WTC11 (cell line): ENCODE measurements at regions not wholly inside any gene's neighbourhood (a gene's known extent, or its start where the extent isn't known, plus 50 kb on each side); places are given as distances from the start of the nearest gene placed in this dataset.

Source experiments
- ATAC-seq: fragments of 200-7000 bp; cut with Tn5 transposase; 2 replicates; pipeline ENCODE4 v1.10.0; 2021; ENCODE audit warnings: mild to moderate bottlenecking, moderate library complexity
- CTCF ChIA-PET: fragments of 300-600 bp; sonication (Branson Sonifier 250); formaldehyde crosslinking; loops from one replicate; lab custom pipeline; 2021; ENCODE audit warnings: antibody characterized with exemption; lab: Charles Lee
- POLR2A ChIA-PET: fragments of 350-600 bp; sonication (Branson Sonifier 250); formaldehyde crosslinking; loops from one replicate; lab custom pipeline; 2021; ENCODE audit warnings: antibody characterized with exemption; lab: Charles Lee
- DNase-seq: peaks from one replicate; pipeline ENCODE4 v3.0.0; 2021; ENCODE audit warnings: low spot score
- H3K27ac Mint-ChIP-seq: 2 replicates; pipeline ENCODE4 v1.8.0; 2021; ENCODE audit warnings: mixed read lengths
- H3K27me3 Mint-ChIP-seq: 2 replicates; pipeline ENCODE4 v1.8.0; 2021; ENCODE audit warnings: low read depth, mild to moderate bottlenecking, moderate library complexity, mixed read lengths
- H3K36me3 Mint-ChIP-seq: 2 replicates; pipeline ENCODE4 v1.8.0; 2021; ENCODE audit warnings: mixed read lengths
- H3K4me1 Mint-ChIP-seq: 2 replicates; pipeline ENCODE4 v1.8.0; 2022; ENCODE audit warnings: mixed read lengths
- H3K4me3 Mint-ChIP-seq: 2 replicates; pipeline ENCODE4 v1.8.0; 2021; ENCODE audit warnings: mild to moderate bottlenecking, moderate library complexity, mixed read lengths
- H3K9me3 Mint-ChIP-seq: 2 replicates; pipeline ENCODE4 v1.8.0; 2021; ENCODE audit warnings: mixed read lengths
- AFF4 ChIP-seq: sonication (generic); formaldehyde crosslinking; IDR thresholded peaks from 2 replicates; pipeline ENCODE4 v1.8.1; 2023; ENCODE audit warnings: mild to moderate bottlenecking, missing genetic modification reagents, borderline replicate concordance
- AR ChIP-seq: fragments of 250-450 bp; sonication (Bioruptor Pico); IDR thresholded peaks from 2 replicates; pipeline ENCODE4 v1.9.0; 2021; ENCODE audit warnings: mild to moderate bottlenecking
- ARID4B ChIP-seq: sonication (generic); formaldehyde crosslinking; IDR thresholded peaks from 2 replicates; pipeline ENCODE4 v1.8.0; 2023; ENCODE audit warnings: missing genetic modification reagents, mild to moderate bottlenecking, borderline replicate concordance
- E2F5 ChIP-seq: sonication (generic); formaldehyde crosslinking; IDR thresholded peaks from 2 replicates; pipeline ENCODE4 v1.8.1; 2022; ENCODE audit warnings: mild to moderate bottlenecking, moderate library complexity, missing genetic modification reagents
- FOXP4 ChIP-seq: sonication (generic); formaldehyde crosslinking; IDR thresholded peaks from 2 replicates; pipeline ENCODE4 v1.8.0; 2022; ENCODE audit warnings: mild to moderate bottlenecking, missing genetic modification reagents
- MXD4 ChIP-seq: fragments of 250-450 bp; sonication (Bioruptor Pico); IDR thresholded peaks from 2 replicates; pipeline ENCODE4 v1.8.0; 2021; ENCODE audit warnings: mild to moderate bottlenecking, moderate library complexity, borderline replicate concordance
- NR2C2 ChIP-seq: sonication (generic); formaldehyde crosslinking; IDR thresholded peaks from 2 replicates; pipeline ENCODE4 v1.8.0; 2022; ENCODE audit warnings: mild to moderate bottlenecking, missing genetic modification reagents
- PREB ChIP-seq: sonication (generic); formaldehyde crosslinking; IDR thresholded peaks from 2 replicates; pipeline ENCODE4 v1.8.1; 2022; ENCODE audit warnings: mild to moderate bottlenecking, missing genetic modification reagents, moderate library complexity, borderline replicate concordance
- SMAD3 ChIP-seq: sonication (generic); formaldehyde crosslinking; IDR thresholded peaks from 2 replicates; pipeline ENCODE4 v1.8.0; 2022; ENCODE audit warnings: missing genetic modification reagents, mild to moderate bottlenecking, borderline replicate concordance
- SP1 ChIP-seq: sonication (generic); formaldehyde crosslinking; conservative IDR thresholded peaks from 2 replicates; pipeline ENCODE4 v1.8.1; 2022; ENCODE audit warnings: missing genetic modification reagents
- TCF7 ChIP-seq: sonication (generic); formaldehyde crosslinking; IDR thresholded peaks from 2 replicates; pipeline ENCODE4 v1.8.0; 2022; ENCODE audit warnings: mild to moderate bottlenecking, low read depth, missing genetic modification reagents, moderate library complexity
- TEAD1 ChIP-seq: sonication (generic); formaldehyde crosslinking; IDR thresholded peaks from 2 replicates; pipeline ENCODE4 v1.8.0; 2022; ENCODE audit warnings: mild to moderate bottlenecking, missing genetic modification reagents
- ZBTB43 ChIP-seq: sonication (generic); formaldehyde crosslinking; IDR thresholded peaks from 2 replicates; pipeline ENCODE4 v1.8.1; 2023; ENCODE audit warnings: mild to moderate bottlenecking, missing genetic modification reagents
- ZNF425 ChIP-seq: fragments of 250-450 bp; sonication (Bioruptor Pico); conservative IDR thresholded peaks from 2 replicates; pipeline ENCODE4 v1.9.0; 2021; ENCODE audit warnings: mild to moderate bottlenecking
- TF ChIP-seq, protein P1 (sequence below): fragments of 250-450 bp; sonication (Bioruptor Pico); IDR thresholded peaks from 2 replicates; pipeline ENCODE4 v1.9.0; 2021; ENCODE audit warnings: mild to moderate bottlenecking

DNA sequence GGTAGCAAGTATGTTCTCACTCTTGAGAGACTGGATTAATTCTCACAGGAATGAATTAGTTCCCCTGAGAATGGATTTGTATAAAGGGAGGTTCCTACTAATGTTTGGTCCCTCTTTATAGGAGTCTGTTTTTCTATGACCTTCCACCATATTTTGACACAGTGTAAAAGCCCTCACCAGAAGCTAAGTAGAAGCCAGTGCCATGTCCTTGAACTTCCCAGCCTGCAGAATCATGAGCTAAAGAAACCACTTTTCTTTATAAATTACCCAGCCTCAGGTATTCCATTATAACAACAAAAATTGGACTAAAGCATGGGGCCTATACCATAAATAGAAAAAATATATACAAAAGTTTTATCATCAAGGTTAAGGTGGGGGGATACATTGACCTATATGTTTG, 227.9 kb upstream of the DTNA start:
- no peak overlapping the region for H3K4me3 Mint-ChIP-seq
- POLR2A ChIA-PET = no interaction called here
- CTCF ChIA-PET = no interaction called here
- no peak for ATAC-seq
- no peak overlapping the region for H3K27ac Mint-ChIP-seq
- H3K4me1 Mint-ChIP-seq = peaks cover 29% of the 10 kb centered on the region
- TF ChIP-seq TEAD1 (CRISPR knock-in tag) (no peak), AFF4 (CRISPR knock-in tag) (no peak), E2F5 (CRISPR knock-in tag) (no peak), SMAD3 (CRISPR knock-in tag) (no peak), NR2C2 (CRISPR knock-in tag) (no peak), ARID4B (CRISPR knock-in tag) (no peak), PREB (CRISPR knock-in tag) (no peak)
- peaks cover 11% of the 10 kb centered on the region for H3K9me3 Mint-ChIP-seq
- no peaks in the 10 kb centered on the region for H3K27me3 Mint-ChIP-seq
- peaks cover 5% of the 10 kb centered on the region for H3K36me3 Mint-ChIP-seq
- DNase-seq = no peak

GRCh38 chr18:34483198-34483597, 226.9 kb upstream of the DTNA start:
- peaks cover 38% of the 10 kb centered on the region for H3K4me1 Mint-ChIP-seq
- CTCF ChIA-PET = no interaction called here
- POLR2A ChIA-PET = no interaction called here
- no peak overlapping the region for H3K27ac Mint-ChIP-seq
- ATAC-seq (no peak), DNase-seq (no peak)
- no peak overlapping the region for H3K4me3 Mint-ChIP-seq
- H3K9me3 Mint-ChIP-seq = peaks cover 11% of the 10 kb centered on the region
- no peaks in the 10 kb centered on the region for H3K27me3 Mint-ChIP-seq
- peaks cover 5% of the 10 kb centered on the region for H3K36me3 Mint-ChIP-seq
- no peak for TF ChIP-seq SP1 (CRISPR knock-in tag)
- TF ChIP-seq, protein P1, sequence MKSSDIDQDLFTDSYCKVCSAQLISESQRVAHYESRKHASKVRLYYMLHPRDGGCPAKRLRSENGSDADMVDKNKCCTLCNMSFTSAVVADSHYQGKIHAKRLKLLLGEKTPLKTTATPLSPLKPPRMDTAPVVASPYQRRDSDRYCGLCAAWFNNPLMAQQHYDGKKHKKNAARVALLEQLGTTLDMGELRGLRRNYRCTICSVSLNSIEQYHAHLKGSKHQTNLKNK (CRISPR knock-in tag) = no peak
- TF ChIP-seq AR (CRISPR knock-in tag) = no peak
- TF ChIP-seq MXD4 = no peak
- TF ChIP-seq ZBTB43 = no peak
- TF ChIP-seq ZNF425 (CRISPR knock-in tag) = no peak
- no peak for TF ChIP-seq FOXP4 (CRISPR knock-in tag)
- no peak for TF ChIP-seq TCF7 (CRISPR knock-in tag)
